GM21619 (cell line): ENCODE measurements at regions not wholly inside any gene's neighbourhood (a gene's known extent, or its start where the extent isn't known, plus 50 kb on each side); places are given as distances from the start of the nearest gene placed in this dataset.
A peak's percentile ranks its signal among the peaks of the same experiment; 100 is the strongest.

Experiments
- ATAC-seq: cut with Tn5 transposase; IDR thresholded peaks from one replicate; pipeline ENCODE4 v1.9.1; 2021; ENCODE audit not compliant: unreplicated experiment

DNA sequence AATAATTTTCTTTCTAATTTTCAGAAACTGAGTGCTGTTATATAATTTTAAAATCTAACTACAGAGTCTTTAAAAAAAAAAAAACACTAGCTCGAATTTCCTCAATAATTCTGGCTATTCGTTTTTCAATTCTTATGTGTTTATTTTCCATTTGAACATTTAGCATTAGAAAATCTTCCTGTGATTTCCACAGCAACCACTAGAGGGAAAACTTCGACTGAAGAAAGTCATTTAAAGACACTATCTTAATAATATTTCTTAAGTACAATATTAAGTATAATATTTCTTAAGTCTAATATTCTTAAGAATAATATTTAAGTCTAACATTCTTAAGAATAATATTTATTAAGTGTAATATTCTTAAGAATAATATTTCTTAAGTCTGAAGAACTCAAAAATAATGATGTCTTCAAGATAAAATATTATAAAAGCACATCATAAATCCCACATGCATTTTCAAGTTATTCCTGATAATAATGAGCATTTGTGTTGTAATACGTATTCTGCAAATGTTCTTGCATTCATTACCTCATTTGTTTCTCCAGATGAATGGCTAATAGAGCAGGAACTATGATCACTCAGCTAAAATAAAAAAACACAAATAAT lies 118.4 kb upstream of the WDR17 start:
- ATAC-seq, result peak; percentile 50

DNA sequence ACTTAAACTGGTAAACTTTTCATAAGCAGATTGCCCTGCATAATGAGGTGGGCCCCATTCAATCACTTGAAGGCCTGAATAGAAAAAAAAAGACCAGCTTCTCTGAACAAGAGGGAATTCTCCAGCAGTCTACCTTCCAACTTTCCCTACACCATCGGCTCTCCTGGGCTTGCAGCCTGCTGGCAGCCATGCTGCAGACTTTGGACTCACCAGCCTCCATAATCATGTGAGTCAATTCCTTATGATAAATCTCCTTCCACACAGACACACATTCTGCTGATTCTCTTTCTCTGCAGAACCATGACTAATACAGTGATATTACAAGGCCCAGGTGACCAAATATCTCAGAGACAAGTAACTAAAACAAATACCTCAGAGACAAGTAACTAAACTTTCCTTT lies 113.8 kb upstream of the WDR17 start:
- no peak for ATAC-seq

DNA sequence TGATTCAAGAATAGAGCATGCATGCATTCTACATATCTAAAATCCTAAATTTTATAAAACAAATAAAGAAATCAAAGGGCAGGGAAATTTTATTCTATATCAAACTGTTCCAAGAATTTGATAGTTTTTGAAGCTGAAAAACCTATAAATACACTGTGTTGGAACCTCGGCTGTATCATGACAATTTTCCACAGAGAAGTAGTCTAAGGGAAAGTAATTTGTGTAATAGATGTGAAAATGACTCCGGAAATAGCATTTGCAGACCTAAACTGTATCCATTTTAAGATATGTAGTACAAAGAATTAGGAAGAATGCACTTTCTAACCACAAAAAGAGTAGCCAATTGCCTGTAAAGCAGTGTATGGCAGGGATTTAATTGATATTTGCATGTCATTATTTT lies 112.5 kb upstream of the WDR17 start:
- no peak for ATAC-seq

DNA sequence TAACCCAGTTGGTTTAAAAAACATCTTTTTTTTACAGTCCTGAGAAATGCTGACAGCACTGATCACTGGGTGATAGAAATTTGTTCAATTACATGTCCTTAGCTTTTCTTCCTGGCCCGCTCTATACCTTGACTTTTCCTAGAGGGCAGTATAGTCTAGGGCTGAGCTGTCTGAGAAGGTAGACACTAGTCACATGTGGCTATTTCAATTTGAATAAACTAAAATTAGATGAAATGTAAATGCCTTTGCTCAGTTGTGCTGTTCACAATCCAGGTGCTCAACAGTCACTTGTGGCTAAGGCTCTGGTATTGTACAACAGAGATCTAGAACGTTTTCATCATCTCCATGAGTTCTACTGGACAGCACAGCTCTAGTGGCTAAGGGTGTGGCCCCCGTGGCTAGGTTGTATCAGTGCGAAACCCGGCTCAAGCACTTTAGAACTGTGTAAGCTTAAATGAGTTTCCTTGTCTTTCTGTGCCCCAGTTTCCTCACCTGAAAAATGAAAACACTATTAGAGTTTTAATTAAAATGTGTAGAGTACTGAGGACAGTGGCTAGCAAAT lies 111.6 kb upstream of the WDR17 start:
- peak; percentile 87 for ATAC-seq

DNA sequence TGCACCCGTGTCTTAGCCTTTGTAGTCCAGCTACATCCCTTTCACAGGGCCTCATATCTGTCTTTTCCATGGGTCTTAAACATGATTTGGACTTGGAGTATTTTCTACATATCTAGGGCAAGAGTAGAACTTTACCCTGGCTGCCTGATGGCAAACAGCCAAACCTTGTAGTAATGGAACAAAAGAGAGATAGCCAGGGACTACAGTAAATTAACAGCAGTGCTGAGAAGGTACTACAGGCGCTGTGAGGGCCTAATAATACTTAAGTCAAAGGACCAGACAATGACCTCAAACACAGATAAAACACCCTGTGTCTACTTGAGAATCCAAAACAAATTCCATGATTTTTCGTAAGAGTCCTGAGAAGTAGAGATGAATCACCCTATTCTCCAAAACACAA lies 111.0 kb upstream of the WDR17 start:
- ATAC-seq, result no peak

DNA sequence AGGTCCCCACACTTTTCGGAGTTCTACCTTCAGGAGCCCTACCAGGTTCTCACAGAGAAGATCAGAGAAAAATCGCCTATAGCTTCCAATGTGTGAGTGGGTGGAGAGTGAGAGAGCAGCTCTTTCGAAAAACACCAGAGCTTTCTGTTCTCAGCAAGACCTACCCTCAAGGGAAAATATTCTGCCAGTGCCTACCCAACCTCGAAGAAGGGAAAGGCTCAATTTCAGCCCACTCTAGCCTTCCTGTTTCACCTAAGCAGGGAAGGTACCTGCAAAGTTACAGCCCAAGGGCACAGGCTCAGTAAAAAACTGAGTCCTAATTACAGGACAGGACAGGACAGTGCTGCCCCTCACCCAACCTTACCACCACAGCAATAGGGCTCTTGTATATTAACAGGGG lies 104.0 kb upstream of the WDR17 start:
- peak; percentile 92 for ATAC-seq

DNA sequence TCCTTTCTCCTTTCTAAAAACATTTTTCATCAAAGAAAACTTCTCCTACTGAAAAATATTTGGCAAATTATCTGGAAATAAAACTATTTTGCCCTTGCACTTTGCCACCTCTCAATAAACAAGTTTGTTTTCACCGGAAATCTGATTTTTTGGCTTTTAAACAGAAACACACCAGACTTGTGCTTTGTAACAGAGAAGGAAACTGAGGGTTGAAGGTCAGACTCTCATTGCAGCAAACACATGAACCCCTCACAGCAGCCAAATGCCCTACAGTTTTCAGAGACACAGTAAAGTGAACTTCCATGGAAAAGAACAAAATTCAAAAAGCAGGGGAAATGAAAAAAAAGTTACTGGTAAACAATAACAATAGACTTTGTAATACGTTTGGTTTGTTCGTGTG lies 95.6 kb upstream of the WDR17 start:
- ATAC-seq, result no peak

DNA sequence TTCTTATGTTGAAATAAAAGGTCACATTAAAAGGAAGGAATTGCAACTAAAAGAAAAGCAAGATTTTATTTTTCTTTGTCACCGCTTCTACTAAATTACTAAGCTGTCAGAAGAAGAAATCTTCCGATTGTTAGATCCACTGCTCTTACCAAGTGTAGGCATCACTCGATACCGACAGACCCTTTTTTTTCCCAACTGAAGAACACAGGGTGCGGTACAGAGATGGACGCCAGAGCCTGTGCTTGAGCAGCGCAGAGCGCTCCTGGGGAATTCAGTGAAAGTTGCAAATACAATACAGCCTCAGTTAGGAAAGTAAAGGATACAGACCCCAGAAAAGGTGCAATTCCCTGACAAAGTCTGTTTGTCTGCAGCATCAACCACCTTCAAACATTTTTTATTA lies 94.9 kb upstream of the WDR17 start:
- ATAC-seq, result no peak

DNA sequence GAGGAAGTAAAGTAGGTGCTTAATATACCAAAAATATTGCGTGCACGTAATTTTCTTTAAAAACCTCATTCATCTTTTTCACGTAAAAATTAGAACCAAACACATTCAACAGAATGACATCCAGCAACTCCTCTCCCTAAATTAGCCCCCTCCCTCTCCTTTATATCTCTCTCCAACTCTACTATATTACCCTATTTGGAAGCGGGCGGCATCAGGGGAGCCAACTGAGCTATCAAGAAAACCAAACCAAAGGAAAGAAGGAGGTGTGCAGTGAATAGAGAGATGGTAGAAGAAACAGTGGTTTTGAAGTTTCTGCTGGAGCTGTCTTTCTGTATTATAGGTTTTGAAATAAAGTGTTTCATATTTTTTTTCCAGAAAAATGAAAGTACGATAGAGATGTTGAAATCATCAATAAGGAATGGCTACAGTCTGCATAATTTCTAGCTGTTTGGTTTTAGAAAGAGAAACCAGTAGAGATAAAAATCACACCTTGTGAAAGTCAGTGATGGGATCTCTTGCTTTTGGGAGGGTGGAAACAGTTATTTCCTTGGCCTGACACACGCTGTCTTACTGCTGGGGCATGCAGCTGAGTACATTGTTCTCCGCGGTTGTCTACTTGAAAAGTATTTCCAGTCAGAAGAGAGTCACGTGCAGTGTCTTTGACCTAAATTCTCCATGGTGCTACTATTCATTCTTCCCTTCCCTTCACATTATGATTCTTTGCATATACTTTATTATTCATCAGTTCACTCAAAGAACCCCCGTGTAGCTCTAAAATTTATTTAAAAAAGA lies 94.1 kb upstream of the WDR17 start:
- no peak for ATAC-seq

DNA sequence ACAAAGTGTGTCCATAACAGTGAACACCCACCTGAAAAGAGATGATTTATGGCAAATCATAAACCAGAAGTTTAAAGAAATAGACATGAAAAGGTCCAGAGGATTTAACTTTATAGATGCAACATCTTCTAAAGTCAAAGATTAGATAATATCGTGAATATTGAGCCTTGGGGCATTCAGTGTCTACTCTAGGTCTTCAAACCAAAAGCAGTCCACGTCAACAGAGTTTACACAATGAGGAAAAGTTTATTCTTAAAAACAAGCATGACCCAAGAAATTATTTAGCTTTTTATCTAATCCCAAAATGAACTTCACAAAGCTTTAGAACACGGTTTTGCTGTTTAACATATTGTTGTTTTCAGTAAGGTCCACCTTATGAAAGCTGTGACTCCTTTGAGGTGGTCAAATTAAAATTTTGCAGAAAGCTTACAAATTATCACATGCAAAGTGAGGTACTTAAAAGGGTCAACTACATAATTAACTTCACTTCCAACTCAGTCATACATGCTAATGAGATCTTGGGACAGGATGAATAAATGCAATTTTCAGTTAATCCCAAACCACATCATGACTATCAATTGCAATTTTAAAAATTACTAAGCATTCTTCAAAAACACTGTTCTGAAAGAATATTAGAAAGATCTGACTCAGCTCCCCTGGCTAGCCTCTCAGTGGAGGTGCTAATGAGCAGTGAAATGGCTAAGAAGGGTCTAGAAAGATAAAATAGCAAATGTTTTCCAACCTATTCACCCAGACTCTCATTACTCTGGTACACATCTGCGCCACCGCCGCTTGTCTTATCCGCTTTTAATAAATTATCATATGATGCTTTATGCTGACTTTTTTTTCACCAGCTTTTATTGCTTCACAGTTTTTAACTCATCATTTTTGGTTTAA lies 92.4 kb upstream of the WDR17 start:
- no peak for ATAC-seq

DNA sequence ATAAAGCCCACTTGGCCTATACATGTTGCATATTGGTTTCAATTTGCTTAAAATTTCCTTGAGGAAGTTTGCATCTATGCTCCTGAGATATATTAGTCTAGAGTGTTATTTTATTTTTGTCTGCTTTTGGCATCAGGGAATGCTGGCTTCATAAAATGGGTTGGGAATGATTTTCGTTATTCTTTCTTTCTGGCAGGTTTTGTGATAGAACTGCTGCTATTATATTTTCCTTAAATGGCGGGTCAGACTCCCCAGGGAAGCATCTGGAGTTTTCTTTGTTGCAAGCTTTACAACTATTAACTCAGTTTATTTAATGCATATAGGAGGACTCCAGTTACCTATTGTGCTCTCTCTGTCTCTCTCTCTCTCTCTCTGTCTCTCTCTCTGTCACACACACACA lies 82.0 kb upstream of the WDR17 start:
- no peak for ATAC-seq

DNA sequence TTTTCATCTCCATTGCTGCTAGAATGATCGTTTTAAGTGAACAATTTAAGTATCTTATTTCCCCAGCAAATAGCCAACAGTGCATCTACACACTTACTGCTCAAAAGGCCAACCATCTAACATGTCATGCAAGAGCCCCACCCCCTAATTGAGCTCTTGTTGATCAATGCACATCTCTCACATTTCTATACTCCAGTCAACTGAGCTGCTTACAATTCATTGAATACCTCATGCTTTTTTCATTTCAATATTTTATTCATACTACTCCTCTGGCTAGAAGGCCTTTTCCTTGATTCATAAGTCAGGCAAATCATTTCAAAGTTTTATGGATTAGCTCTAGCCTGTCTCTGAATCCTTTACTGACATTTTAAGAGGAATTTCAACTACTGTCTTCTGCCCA lies 79.0 kb upstream of the WDR17 start:
- ATAC-seq, result no peak

DNA sequence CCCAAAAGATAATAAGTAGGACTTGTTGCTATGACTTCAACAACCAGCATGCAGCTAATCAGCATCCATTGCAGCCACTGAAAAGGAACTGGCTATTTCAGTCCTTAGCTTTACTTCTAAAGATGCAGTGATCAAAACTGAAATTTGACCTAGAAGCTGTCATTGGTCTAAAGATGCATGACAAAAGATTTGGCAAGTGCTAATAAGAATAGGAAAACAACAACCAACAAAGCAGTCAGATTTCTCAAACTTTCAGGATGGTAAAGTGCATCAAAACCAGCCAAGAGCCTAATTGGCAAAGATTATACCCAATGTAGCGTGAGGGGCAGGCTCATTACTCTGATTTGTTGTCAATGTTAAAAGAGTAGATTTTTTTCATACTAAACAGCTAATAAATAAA lies 77.1 kb upstream of the WDR17 start:
- no peak for ATAC-seq

DNA sequence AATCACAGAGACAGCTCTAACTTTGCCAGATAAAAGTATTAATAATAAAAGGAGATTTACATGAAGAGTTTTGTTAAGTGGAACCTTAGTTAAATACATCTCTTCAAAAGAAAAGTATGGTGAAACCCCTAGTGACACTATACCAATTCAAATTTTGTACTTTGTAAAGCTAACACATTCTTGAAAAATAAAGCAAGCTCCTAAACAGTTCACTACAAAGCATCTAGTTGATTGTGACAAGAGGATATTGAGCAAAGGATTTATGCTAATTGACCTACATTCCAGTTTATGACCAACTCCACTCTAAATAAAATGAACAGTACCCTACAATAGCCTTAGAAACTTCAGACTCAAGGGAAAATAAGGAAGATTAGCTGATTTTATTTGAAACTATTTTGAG lies 69.4 kb upstream of the WDR17 start:
- ATAC-seq, result no peak

DNA sequence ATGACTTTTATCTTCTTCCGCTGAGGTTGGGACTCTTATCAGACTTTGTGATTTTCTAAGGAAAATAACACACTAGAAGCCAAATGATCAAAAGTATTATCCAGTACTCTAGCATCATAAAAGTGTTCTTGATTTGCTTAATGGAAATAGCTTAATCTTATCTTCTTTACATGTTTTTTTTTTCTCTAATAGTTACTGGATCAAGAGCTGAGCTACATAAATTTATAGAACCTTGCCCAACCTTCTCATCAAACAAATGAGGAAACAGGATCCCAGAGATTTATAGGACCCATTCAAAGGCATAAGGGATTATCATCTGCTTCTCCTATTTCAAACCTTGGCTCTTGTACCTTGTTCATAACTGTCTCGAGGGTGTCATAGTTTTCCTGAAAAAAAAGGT lies 68.3 kb upstream of the WDR17 start:
- ATAC-seq, result no peak

DNA sequence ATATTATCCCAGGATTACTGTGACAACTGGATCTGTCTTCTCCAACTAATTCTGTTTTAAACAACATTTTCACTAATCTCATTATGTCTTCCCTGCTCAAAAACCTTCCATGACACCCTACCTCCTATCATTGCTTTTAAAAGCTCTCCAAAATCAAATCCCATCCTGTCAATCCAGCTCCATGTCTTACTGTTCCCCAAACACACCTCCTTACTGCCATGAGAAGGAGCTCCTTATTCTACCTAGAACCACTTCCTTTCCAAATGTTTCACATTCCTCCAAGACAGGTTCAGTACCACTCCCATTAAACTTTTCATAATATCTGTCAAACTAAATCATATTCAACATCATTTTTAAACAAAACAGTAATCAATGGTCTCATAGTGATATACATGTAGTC lies 66.9 kb upstream of the WDR17 start:
- no peak for ATAC-seq

DNA sequence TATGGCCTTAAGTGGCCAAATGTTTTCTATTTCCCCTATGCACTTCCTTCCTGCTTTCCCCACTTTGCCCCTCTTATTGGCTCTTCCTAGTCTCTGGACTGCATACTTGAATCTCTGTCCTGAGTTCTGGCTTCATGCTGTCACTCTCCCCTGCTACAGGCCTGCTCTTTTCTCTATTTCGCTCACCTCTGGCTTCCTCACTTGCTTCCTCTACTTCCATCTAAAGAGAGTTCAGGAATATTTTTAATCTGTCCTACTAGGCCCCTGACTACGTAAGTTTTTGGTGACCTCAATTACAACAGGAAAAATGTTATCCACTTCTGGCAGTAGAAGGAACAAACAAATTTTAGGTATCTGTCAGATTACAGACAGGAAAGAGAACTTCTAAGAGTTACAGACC lies 65.7 kb upstream of the WDR17 start:
- no peak for ATAC-seq

DNA sequence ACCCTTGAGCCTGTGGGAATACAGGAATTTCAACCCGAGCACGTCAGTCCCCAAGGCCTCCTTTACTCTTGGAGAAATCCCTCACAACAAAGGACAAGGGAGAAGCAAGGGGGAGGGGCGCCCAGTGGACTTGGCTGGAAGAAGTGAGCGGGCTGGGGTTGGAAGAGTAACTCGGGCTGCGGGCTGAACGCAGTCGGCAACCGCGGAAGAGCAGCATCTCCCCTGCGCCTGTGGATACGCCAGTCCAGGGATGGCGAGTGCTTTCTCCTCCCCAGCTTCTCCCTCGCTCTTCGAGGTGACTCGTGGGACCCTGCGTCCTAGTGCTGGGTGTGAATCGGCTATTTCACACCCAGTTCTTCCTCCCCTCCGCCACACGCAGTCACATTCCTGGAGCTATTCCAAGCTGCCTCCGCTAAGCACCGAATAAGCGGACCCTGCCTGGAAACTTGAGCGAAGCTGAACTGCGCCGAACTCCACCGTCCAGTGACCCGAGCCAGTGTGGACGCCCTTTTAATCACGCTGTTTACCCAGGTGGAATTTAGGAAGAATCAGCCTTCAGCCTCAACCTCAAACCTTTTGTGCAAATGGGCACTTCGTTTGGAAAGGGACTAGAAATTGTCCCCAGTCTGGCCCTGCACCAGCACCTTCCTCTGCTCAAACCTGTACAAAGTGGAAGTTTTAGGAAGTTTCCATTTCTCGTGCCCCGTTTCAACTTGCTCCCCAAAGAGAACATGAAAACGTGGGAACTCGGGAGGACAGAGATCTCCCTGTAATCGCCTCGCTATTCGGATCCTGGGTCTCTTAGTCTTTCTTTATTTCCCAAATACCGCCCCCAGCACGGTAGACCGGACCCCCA lies 64.3 kb upstream of the WDR17 start:
- no peak for ATAC-seq

DNA sequence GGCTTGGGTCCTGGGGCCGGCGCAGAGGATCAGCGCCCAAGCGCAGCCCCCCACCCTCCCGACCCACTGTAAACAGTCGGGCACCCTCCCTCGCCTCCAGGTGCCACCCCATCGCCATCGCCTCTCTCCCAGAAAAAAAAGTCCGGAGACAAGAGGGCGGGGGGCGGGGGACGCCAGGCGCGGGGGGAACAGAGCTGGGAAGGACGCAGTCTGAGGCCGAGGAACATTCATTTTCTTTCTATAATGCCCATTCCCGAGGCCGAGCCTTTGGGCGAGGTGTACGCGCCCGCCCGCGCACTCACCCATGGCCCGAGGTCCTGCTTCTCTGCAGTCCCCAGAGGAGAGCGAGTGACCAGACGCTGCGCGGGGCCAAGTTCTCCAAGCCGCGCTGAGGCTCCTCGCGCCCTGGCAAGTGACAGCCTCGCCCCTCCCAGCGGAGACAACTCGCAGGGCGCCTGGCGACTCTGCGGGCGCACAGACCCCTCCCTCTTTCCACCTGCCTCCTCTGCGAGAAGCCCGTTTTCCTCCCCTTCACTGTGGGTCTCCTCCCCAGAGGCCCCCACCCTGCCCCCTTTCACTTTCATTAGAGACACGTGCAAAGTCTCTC lies 63.5 kb upstream of the WDR17 start:
- peak; percentile 65 for ATAC-seq

DNA sequence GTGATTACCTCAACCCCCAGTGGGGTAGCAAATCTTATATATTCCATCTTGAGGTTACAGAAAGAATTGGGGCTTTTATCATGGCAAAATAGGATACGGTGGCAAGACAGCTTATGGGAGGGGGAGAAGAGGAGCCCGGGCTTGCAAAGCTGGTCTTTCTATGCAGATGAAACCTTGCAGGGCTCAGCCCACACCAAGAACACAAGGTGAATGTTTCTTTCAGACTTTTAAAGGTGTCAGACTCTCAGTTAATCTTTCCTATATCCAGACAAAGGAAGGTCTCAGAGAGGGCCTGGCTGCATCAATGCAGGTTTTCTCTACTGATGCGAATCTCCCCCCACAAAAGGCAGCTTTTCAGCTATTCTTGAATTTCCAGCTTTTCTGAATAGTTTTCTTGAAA lies 59.9 kb upstream of the WDR17 start:
- no peak for ATAC-seq
